Type B pancreatic cell (in vitro differentiated cells): ENCODE measurements at regions not wholly inside any gene's neighbourhood (a gene's known extent, or its start where the extent isn't known, plus 50 kb on each side); places are given as distances from the start of the nearest gene placed in this dataset. TPM values are rescaled to one million over a fixed set of nuclear protein-coding genes. Genes with fewer than 3 reads are reported as not detected.
"Not testable (repeated sequence)": the region's sequence is repeated elsewhere in the genome, so short reads cannot be mapped to it uniquely, and the experiment has no call there.

Source experiments
- DNase-seq: peaks from one replicate; pipeline ENCODE4 v3.0.0; 2021; ENCODE audit warnings: mixed read lengths; ENCODE audit not compliant: unreplicated experiment; ENCODE audit errors: extremely low spot score
- H3K27ac Mint-ChIP-seq: 2 replicates; pipeline ENCODE4 v1.8.0; 2021; ENCODE audit warnings: mild to moderate bottlenecking, mixed read lengths
- H3K27me3 Mint-ChIP-seq: 2 replicates; pipeline ENCODE4 v1.8.0; 2021; ENCODE audit warnings: mixed read lengths
- H3K36me3 Mint-ChIP-seq: 2 replicates; pipeline ENCODE4 v1.8.0; 2021; ENCODE audit warnings: mixed read lengths
- H3K4me1 Mint-ChIP-seq: one replicate; pipeline ENCODE4 v1.8.0; 2021; ENCODE audit warnings: mixed read lengths; ENCODE audit not compliant: unreplicated experiment
- H3K4me3 Mint-ChIP-seq: 2 replicates; pipeline ENCODE4 v1.8.0; 2021; ENCODE audit warnings: mild to moderate bottlenecking, mixed read lengths
- H3K9me3 Mint-ChIP-seq: 2 replicates; pipeline ENCODE4 v1.8.0; 2021; ENCODE audit warnings: mixed read lengths
- microRNA-seq: library from miRNA; unstranded; fragments of <30 nt; microRNA quantifications from one replicate; pipeline ENCODE4, GENCODE V29; 2020

GRCh38 chr21:8427790-8428667, 2093.4 kb upstream of the TPTE start:
- H3K36me3 Mint-ChIP-seq, H3K27me3 Mint-ChIP-seq, H3K4me3 Mint-ChIP-seq, H3K27ac Mint-ChIP-seq, H3K9me3 Mint-ChIP-seq, DNase-seq, H3K4me1 Mint-ChIP-seq: not testable (repeated sequence)

- not testable (repeated sequence) for H3K4me3 Mint-ChIP-seq, H3K36me3 Mint-ChIP-seq, H3K9me3 Mint-ChIP-seq, DNase-seq, H3K27me3 Mint-ChIP-seq, H3K4me1 Mint-ChIP-seq, H3K27ac Mint-ChIP-seq
Measured at GRCh38 chr21:8428668-8429456, 2092.5 kb upstream of the TPTE start.

- not testable (repeated sequence) for H3K27me3 Mint-ChIP-seq, H3K4me3 Mint-ChIP-seq, H3K27ac Mint-ChIP-seq, DNase-seq, H3K4me1 Mint-ChIP-seq, H3K9me3 Mint-ChIP-seq, H3K36me3 Mint-ChIP-seq
Measured at GRCh38 chr21:8434710-8435109, 2086.7 kb upstream of the TPTE start.

GRCh38 chr21:8443093-8443492, 2078.3 kb upstream of the TPTE start:
- not testable (repeated sequence) for H3K27ac Mint-ChIP-seq, DNase-seq, H3K27me3 Mint-ChIP-seq, H3K4me1 Mint-ChIP-seq, H3K4me3 Mint-ChIP-seq, H3K36me3 Mint-ChIP-seq, H3K9me3 Mint-ChIP-seq

- H3K27ac Mint-ChIP-seq, H3K9me3 Mint-ChIP-seq, H3K36me3 Mint-ChIP-seq, H3K27me3 Mint-ChIP-seq, DNase-seq, H3K4me1 Mint-ChIP-seq, H3K4me3 Mint-ChIP-seq: not testable (repeated sequence)
Measured at GRCh38 chr21:8449807-8450206, 2071.6 kb upstream of the TPTE start.

GRCh38 chr21:8455279-8456128, 2065.9 kb upstream of the TPTE start:
- not testable (repeated sequence) for H3K27me3 Mint-ChIP-seq, H3K27ac Mint-ChIP-seq, H3K9me3 Mint-ChIP-seq, H3K4me1 Mint-ChIP-seq, H3K4me3 Mint-ChIP-seq, H3K36me3 Mint-ChIP-seq, DNase-seq

- not testable (repeated sequence) for H3K4me3 Mint-ChIP-seq, H3K27ac Mint-ChIP-seq, H3K36me3 Mint-ChIP-seq, DNase-seq, H3K4me1 Mint-ChIP-seq, H3K9me3 Mint-ChIP-seq, H3K27me3 Mint-ChIP-seq
Measured at GRCh38 chr21:8464403-8465152, 2056.8 kb upstream of the TPTE start.

- not testable (repeated sequence) for H3K27me3 Mint-ChIP-seq, H3K4me1 Mint-ChIP-seq, DNase-seq, H3K9me3 Mint-ChIP-seq, H3K36me3 Mint-ChIP-seq, H3K27ac Mint-ChIP-seq, H3K4me3 Mint-ChIP-seq
Measured at GRCh38 chr21:8466642-8467041, 2054.7 kb upstream of the TPTE start.

Small RNA genes in the stretch of these regions (microRNA-seq; reads per million reads assigned to microRNA genes)
- not detected for gene MIR6724-3
- not detected for gene MIR6724-4
